ENCODE measurements at regions not wholly inside any gene's neighbourhood (a gene's known extent, or its start where the extent isn't known, plus 50 kb on each side); places are given as distances from the start of the nearest gene placed in this dataset.

- Histone ChIP-seq H3K9ac (ENCODE audit: low read depth in 1 of 2, low read length in 2 of 2) (no peak overlapping the region), H3K27ac (ENCODE audit: low read depth in 2 of 2, low read length in 2 of 2) (no peak overlapping the region), H3K9me3 (ENCODE audit: control insufficient read depth in 2 of 2, low read length in 2 of 2) (no peaks in the 10 kb centered on the region), H3K36me3 (ENCODE audit: control insufficient read depth in 2 of 2, insufficient read depth in 2 of 2, low read length in 2 of 2) (no peaks in the 10 kb centered on the region), H3K4me1 (ENCODE audit: control insufficient read depth in 2 of 2, insufficient read depth in 2 of 2, low read length in 2 of 2) (no peaks in the 10 kb centered on the region), H3K4me3 (ENCODE audit: low read length in 2 of 2) (no peak overlapping the region), H3K27me3 (ENCODE audit: control insufficient read depth in 2 of 2, insufficient read depth in 2 of 2, low read length in 2 of 2) (no peaks in the 10 kb centered on the region)
Measured at GRCh38 chr6:156045401-156046267, 590.0 kb upstream of the NOX3 start.

DNA sequence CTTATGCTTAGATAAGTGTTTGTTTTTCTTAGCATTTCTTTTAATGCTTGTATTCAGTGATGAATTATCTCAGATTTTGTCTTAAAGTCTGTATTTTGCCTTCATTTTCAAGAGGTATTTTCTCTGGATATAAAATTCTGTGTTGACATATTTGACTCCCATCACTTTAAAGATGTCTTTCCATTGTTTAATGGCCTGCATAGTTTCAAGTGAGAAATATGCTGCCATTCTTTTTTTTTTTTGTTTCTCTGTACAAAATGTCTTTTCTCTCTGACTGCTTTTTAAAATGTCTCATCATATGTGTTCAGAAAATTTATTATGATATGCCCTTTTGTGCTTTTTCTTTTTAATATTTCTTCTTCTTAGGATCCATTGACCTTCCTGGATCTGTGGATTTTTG, 578.0 kb upstream of the NOX3 start:
- no peak overlapping the region for H3K27ac ChIP-seq (ENCODE audit: low read depth in 2 of 2, low read length in 2 of 2)
- H3K9ac ChIP-seq (ENCODE audit: low read depth in 1 of 2, low read length in 2 of 2) = no peak overlapping the region
- no peaks in the 10 kb centered on the region for H3K27me3 ChIP-seq (ENCODE audit: control insufficient read depth in 2 of 2, insufficient read depth in 2 of 2, low read length in 2 of 2)
- no peaks in the 10 kb centered on the region for H3K9me3 ChIP-seq (ENCODE audit: control insufficient read depth in 2 of 2, low read length in 2 of 2)
- H3K4me3 ChIP-seq (ENCODE audit: low read length in 2 of 2) = no peak overlapping the region
- no peaks in the 10 kb centered on the region for H3K36me3 ChIP-seq (ENCODE audit: control insufficient read depth in 2 of 2, insufficient read depth in 2 of 2, low read length in 2 of 2)
- H3K4me1 ChIP-seq (ENCODE audit: control insufficient read depth in 2 of 2, insufficient read depth in 2 of 2, low read length in 2 of 2) = no peaks in the 10 kb centered on the region

GRCh38 chr6:156031516-156031915, 575.9 kb upstream of the NOX3 start:
- no peak overlapping the region for H3K9ac ChIP-seq (ENCODE audit: low read depth in 1 of 2, low read length in 2 of 2)
- H3K9me3 ChIP-seq (ENCODE audit: control insufficient read depth in 2 of 2, low read length in 2 of 2) = no peaks in the 10 kb centered on the region
- no peaks in the 10 kb centered on the region for H3K36me3 ChIP-seq (ENCODE audit: control insufficient read depth in 2 of 2, insufficient read depth in 2 of 2, low read length in 2 of 2)
- no peak overlapping the region for H3K27ac ChIP-seq (ENCODE audit: low read depth in 2 of 2, low read length in 2 of 2)
- no peak overlapping the region for H3K4me3 ChIP-seq (ENCODE audit: low read length in 2 of 2)
- H3K27me3 ChIP-seq (ENCODE audit: control insufficient read depth in 2 of 2, insufficient read depth in 2 of 2, low read length in 2 of 2) = no peaks in the 10 kb centered on the region
- H3K4me1 ChIP-seq (ENCODE audit: control insufficient read depth in 2 of 2, insufficient read depth in 2 of 2, low read length in 2 of 2) = no peaks in the 10 kb centered on the region

- Histone ChIP-seq H3K27ac (ENCODE audit: low read depth in 2 of 2, low read length in 2 of 2) (no peak overlapping the region), H3K4me3 (ENCODE audit: low read length in 2 of 2) (no peak overlapping the region), H3K9ac (ENCODE audit: low read depth in 1 of 2, low read length in 2 of 2) (no peak overlapping the region)
Measured at GRCh38 chr6:156030053-156030452, 574.4 kb upstream of the NOX3 start.

DNA sequence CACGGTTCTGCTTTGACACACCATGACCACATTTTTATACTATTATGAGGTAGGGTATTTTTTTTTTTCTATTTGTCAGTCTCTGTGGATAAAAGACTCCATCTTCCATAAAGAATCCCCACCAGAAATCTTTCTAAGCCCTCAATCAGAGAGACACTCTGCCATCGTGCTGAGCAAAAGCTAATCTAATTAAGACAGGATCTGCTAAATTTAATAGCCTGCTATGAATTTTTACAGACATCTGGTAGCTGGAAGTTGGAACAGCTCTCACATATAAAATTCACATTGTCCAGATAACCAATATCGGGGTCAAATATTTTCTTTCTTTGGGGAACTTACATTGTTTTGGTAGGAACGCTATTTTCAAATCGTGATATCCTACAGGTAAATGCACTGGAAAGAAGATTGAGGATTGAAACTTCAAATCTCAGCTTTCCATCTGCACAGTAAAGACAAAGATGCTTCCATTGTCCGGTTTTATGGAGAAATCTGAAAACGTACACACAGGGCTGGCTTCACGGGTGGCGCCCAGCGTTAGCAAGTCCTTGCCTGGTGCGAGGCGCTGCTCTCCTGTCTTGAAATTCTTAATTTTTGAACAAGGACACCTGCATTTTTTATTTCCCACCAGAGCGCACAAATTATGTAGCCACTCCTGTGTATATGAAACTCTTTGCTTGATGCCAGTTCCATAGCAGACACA, 573.8 kb upstream of the NOX3 start:
- Histone ChIP-seq H3K36me3 (ENCODE audit: control insufficient read depth in 2 of 2, insufficient read depth in 2 of 2, low read length in 2 of 2) (no peaks in the 10 kb centered on the region), H3K4me3 (ENCODE audit: low read length in 2 of 2) (no peak overlapping the region), H3K4me1 (ENCODE audit: control insufficient read depth in 2 of 2, insufficient read depth in 2 of 2, low read length in 2 of 2) (no peaks in the 10 kb centered on the region), H3K27ac (ENCODE audit: low read depth in 2 of 2, low read length in 2 of 2) (no peak overlapping the region), H3K9ac (ENCODE audit: low read depth in 1 of 2, low read length in 2 of 2) (no peak overlapping the region), H3K27me3 (ENCODE audit: control insufficient read depth in 2 of 2, insufficient read depth in 2 of 2, low read length in 2 of 2) (no peaks in the 10 kb centered on the region), H3K9me3 (ENCODE audit: control insufficient read depth in 2 of 2, low read length in 2 of 2) (no peaks in the 10 kb centered on the region)

More at GRCh38 chr6:156030053-156030452, 574.4 kb upstream of the NOX3 start:
- H3K4me1 ChIP-seq (ENCODE audit: control insufficient read depth in 2 of 2, insufficient read depth in 2 of 2, low read length in 2 of 2) = no peaks in the 10 kb centered on the region
- no peaks in the 10 kb centered on the region for H3K27me3 ChIP-seq (ENCODE audit: control insufficient read depth in 2 of 2, insufficient read depth in 2 of 2, low read length in 2 of 2)
- H3K9me3 ChIP-seq (ENCODE audit: control insufficient read depth in 2 of 2, low read length in 2 of 2) = no peaks in the 10 kb centered on the region
- no peaks in the 10 kb centered on the region for H3K36me3 ChIP-seq (ENCODE audit: control insufficient read depth in 2 of 2, insufficient read depth in 2 of 2, low read length in 2 of 2)

DNA sequence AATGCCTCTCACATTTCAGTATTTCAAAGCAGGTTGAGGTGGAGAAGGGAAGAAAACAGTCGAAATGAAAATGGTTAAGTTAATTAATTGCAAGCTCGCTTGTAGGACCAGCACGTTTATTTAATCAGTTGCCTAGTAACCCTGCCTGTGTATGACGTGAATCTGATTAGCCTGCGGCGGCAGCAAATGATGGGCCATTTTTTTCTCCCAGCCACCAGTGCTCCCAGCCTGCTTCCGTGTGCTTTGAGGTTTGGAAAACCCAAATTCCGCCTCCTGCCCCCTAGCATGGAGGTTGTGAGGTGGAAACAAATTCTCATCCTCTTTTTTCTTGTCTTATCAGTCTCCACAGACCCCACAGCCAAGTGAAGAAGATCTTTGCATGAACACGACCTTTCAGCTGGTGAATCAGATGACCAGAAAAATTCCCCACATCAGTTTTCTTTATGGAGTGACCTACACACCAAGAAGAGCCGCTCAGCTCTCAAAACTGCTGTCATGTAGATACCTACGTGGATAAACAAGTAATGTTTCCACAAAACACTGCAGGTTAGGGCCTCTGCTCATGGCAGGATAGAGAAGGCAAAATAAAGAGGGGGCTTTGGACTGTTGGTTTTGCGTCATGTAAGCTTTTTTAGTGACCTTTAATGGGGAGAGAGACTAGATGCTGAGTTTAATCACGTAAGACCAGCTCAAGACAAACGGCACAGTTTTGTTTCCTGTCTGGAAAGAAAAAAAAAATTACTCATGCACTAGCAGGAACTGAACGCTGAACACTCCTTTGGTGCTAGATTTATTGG, 572.9 kb upstream of the NOX3 start:
- Histone ChIP-seq H3K9me3 (ENCODE audit: control insufficient read depth in 2 of 2, low read length in 2 of 2) (no peaks in the 10 kb centered on the region), H3K27me3 (ENCODE audit: control insufficient read depth in 2 of 2, insufficient read depth in 2 of 2, low read length in 2 of 2) (no peaks in the 10 kb centered on the region), H3K4me3 (ENCODE audit: low read length in 2 of 2) (no peak overlapping the region), H3K4me1 (ENCODE audit: control insufficient read depth in 2 of 2, insufficient read depth in 2 of 2, low read length in 2 of 2) (no peaks in the 10 kb centered on the region), H3K36me3 (ENCODE audit: control insufficient read depth in 2 of 2, insufficient read depth in 2 of 2, low read length in 2 of 2) (no peaks in the 10 kb centered on the region), H3K9ac (ENCODE audit: low read depth in 1 of 2, low read length in 2 of 2) (no peak overlapping the region), H3K27ac (ENCODE audit: low read depth in 2 of 2, low read length in 2 of 2) (no peak overlapping the region)

- no peaks in the 10 kb centered on the region for H3K4me1 ChIP-seq (ENCODE audit: control insufficient read depth in 2 of 2, insufficient read depth in 2 of 2, low read length in 2 of 2)
- H3K9ac ChIP-seq (ENCODE audit: low read depth in 1 of 2, low read length in 2 of 2) = no peak overlapping the region
- H3K4me3 ChIP-seq (ENCODE audit: low read length in 2 of 2) = no peak overlapping the region
- H3K27me3 ChIP-seq (ENCODE audit: control insufficient read depth in 2 of 2, insufficient read depth in 2 of 2, low read length in 2 of 2) = no peaks in the 10 kb centered on the region
- no peak overlapping the region for H3K27ac ChIP-seq (ENCODE audit: low read depth in 2 of 2, low read length in 2 of 2)
- no peaks in the 10 kb centered on the region for H3K36me3 ChIP-seq (ENCODE audit: control insufficient read depth in 2 of 2, insufficient read depth in 2 of 2, low read length in 2 of 2)
- H3K9me3 ChIP-seq (ENCODE audit: control insufficient read depth in 2 of 2, low read length in 2 of 2) = no peaks in the 10 kb centered on the region
Measured at GRCh38 chr6:156027248-156027626, 571.6 kb upstream of the NOX3 start.

DNA sequence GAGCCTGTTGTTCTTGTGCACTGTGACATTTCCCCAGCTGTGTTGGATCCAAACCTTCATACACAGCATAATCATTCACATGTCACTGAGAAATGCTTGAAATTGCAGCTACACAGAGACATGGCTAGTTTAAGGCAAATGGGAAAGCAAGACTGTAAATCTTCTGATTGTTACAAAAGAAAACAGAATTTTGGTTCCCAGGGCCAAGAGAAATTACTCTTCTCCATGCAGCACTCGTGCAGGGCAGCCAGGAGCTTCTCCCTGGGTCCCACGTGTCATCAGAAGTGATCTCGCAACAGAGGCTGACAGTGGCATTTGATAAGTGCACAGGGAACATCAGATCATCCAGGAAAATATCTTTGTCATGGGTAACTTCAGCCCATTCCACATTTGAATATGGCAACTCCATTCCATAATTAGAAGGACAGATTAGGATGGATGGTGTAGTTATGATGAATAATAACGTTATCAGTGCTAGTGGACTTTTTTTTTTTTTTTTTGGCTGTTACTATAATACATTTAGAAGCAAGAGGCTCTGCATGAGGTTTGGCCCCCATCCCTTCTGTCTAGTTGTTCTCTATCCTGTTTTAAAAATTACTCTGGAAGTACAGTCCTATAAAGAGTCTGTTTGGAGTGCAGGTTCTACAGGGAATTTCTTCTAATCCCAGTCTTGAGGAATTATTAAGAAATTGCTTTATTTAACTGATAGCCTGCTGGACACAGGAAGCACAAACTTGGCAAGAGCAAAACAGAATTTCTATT, 571.0 kb upstream of the NOX3 start:
- Histone ChIP-seq H3K9ac (ENCODE audit: low read depth in 1 of 2, low read length in 2 of 2) (no peak overlapping the region), H3K36me3 (ENCODE audit: control insufficient read depth in 2 of 2, insufficient read depth in 2 of 2, low read length in 2 of 2) (no peaks in the 10 kb centered on the region), H3K27ac (ENCODE audit: low read depth in 2 of 2, low read length in 2 of 2) (no peak overlapping the region), H3K27me3 (ENCODE audit: control insufficient read depth in 2 of 2, insufficient read depth in 2 of 2, low read length in 2 of 2) (no peaks in the 10 kb centered on the region), H3K9me3 (ENCODE audit: control insufficient read depth in 2 of 2, low read length in 2 of 2) (no peaks in the 10 kb centered on the region), H3K4me3 (ENCODE audit: low read length in 2 of 2) (no peak overlapping the region), H3K4me1 (ENCODE audit: control insufficient read depth in 2 of 2, insufficient read depth in 2 of 2, low read length in 2 of 2) (no peaks in the 10 kb centered on the region)

DNA sequence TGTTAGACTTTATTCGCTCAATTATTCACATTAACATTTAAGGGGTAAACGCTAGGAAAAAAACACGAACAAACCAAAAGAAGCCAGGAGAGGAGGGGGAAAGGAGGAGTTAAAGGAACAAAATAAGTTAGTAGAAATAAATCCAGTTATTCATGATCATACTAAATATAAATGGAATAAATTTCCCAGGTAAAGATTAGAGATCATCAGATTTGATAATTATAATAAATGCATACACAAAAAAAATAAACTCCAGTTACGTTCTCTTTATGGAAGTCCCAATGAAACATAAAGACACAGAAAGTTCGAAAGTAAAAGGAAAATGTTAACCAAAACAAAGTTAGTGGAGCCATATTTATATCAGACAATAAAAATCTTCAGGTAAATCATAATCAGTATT, 568.7 kb upstream of the NOX3 start:
- no peaks in the 10 kb centered on the region for H3K9me3 ChIP-seq (ENCODE audit: control insufficient read depth in 2 of 2, low read length in 2 of 2)
- no peaks in the 10 kb centered on the region for H3K36me3 ChIP-seq (ENCODE audit: control insufficient read depth in 2 of 2, insufficient read depth in 2 of 2, low read length in 2 of 2)

More for the DNA sequence above, 568.7 kb upstream of the NOX3 start:
- H3K27me3 ChIP-seq (ENCODE audit: control insufficient read depth in 2 of 2, insufficient read depth in 2 of 2, low read length in 2 of 2) = no peaks in the 10 kb centered on the region
- H3K4me3 ChIP-seq (ENCODE audit: low read length in 2 of 2) = no peak overlapping the region
- no peak overlapping the region for H3K27ac ChIP-seq (ENCODE audit: low read depth in 2 of 2, low read length in 2 of 2)
- H3K9ac ChIP-seq (ENCODE audit: low read depth in 1 of 2, low read length in 2 of 2) = no peak overlapping the region
- H3K4me1 ChIP-seq (ENCODE audit: control insufficient read depth in 2 of 2, insufficient read depth in 2 of 2, low read length in 2 of 2) = no peaks in the 10 kb centered on the region

Measured in mucosa of rectum (tissue), 2 donors.